ENCODE measurements at regions not wholly inside any gene's neighbourhood (a gene's known extent, or its start where the extent isn't known, plus 50 kb on each side); places are given as distances from the start of the nearest gene placed in this dataset.

DNA sequence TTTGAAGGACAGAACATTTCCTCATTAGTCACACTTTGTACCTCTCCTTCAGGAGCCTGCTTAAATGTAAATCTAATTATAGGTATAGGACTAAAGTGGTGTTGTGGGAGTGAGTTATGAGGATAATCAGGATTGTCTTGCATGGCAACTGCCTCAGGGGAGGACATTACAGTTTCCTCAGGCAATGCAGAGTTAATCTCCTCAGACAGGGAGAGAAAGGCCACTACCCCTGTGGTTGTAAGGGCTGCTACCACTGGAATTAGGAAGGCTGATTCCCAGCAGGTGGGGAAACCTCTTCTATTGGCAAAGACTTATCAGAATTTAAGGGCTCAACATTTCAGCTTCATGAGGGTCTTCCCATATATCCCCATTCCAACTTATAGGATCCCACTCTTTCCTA lies 286.8 kb upstream of the PBX1 start:
- TF ChIP-seq POLR2A (IDR thresholded peaks at IDR 0.05; ENCODE audit: low read depth, low read length) (no peak), POLR2AphosphoS5 (IDR thresholded peaks at IDR 0.05; ENCODE audit: low read depth, low read length) (no peak), SPI1 (IDR thresholded peaks at IDR 0.05; ENCODE audit: low read depth, low read length) (no peak), POU2F2 (IDR thresholded peaks at IDR 0.05; ENCODE audit: low read depth, low read length) (no peak)
